Pancreas (tissue), 10 donors: ENCODE measurements at regions not wholly inside any gene's neighbourhood (a gene's known extent, or its start where the extent isn't known, plus 50 kb on each side); places are given as distances from the start of the nearest gene placed in this dataset.

ENCODE experiments used
- ATAC-seq, 4 donors: fragments of 200-7000 bp; cut with Tn5 transposase; one replicate each; pipeline versions ENCODE4 v1.8.0 to v1.9.1; 2020; ENCODE audit warnings: mild to moderate bottlenecking in 4 of 4, moderate library complexity in 4 of 4
- DNase-seq, 6 donors: peaks; one replicate each; pipeline ENCODE4 v3.0.0-alpha.2; 2020
- FAIRE-seq: peaks from 2 replicates; lab custom pipeline; 2012; peaks lifted over from hg19 to GRCh38; lab: Jason Lieb, UNC
- H3K27ac ChIP-seq, 4 donors: fragments of 200-600 bp; sonication (generic); 1 replicate in 3 of 4; 2 replicates in 1 of 4; pipeline versions ENCODE4 v1.5.0 to v1.8.0; 2020
- H3K27me3 ChIP-seq, 4 donors: fragments of 200-600 bp; one replicate each; pipeline ENCODE4 v1.8.0; 2021
- H3K36me3 ChIP-seq, 3 donors: fragments of 200-600 bp; sonication (generic) in 1 of 3; one replicate each; pipeline versions ENCODE4 v1.5.0 to v1.8.0; 2020 to 2021
- H3K4me1 ChIP-seq, 3 donors: fragments of 200-600 bp; one replicate each; pipeline ENCODE4 v1.8.0; 2021
- H3K4me3 ChIP-seq, 4 donors: fragments of 200-600 bp; sonication (generic) in 2 of 4; one replicate each; pipeline versions ENCODE4 v1.5.0 to v1.8.0; 2020 to 2021
- H3K9me3 ChIP-seq, 4 donors: fragments of 200-600 bp; one replicate each; pipeline ENCODE4 v1.8.0; 2021
- WGBS, 2 donors: extraction: QIAGEN DNeasy Blood & Tissue Kit; methylation state at CpG; one replicate each; pipeline ENCODE4 v1.1.7; 2013; 5-methylcytosine and 5-hydroxymethylcytosine counted together
- intact Hi-C, 3 donors: fragments of 100-400 bp; cut with DNase I; formaldehyde crosslinking; loops; one replicate each; pipeline versions ENCODE4 v1.11.1 to v1.14.2; 2022
- TF ChIP-seq, protein P1 (sequence below), 4 donors: fragments of 200-600 bp; sonication (generic) in 3 of 4; IDR thresholded peaks; one replicate each; pipeline versions ENCODE4 v1.5.0 to v1.8.0; 2021; ENCODE audit warnings: antibody characterized with exemption in 4 of 4
- donor health status: healthy with polysubstance abuse.
- donor health status: DM: no; HTN: no; CAD: no; lungs with moderate emphysema.
- donor health status: DM: no; HTN: no; CAD: no.
- donor health status: control.
- donor health status: control.
- donor health status: Bipolar disorder and iron deficiency.
- donor health status: DM: yes; HTN: yes; CAD: no.
- donor health status: DM: no; HTN: no; CAD: no.
- donor health status: DM: no; HTN: no; CAD: no.
- donor health status: DM: yes; HTN: yes; CAD: no.

DNA sequence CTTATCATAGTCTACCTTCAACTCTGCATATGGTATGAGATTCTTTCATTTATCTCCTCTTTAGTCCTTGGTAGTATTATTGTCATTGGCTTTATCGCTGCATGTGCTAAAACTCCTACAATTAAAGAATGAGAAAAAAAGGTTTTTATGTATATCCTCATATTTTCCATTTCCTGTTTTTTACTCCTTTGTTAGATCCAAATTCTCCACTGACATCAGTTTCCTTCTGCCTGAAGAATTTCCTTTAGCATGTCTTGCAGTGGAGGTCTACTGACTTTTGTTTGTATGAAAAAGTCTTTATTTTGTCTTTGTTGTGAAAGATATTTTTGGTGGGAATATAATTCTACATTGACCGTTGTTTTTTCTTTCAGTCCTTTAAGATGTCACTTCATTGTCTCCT is 81.0 kb upstream of the TNIK start:
- no peaks in the 10 kb centered on the region for H3K36me3 ChIP-seq
- no peak for ATAC-seq
- no peak for FAIRE-seq
- H3K27ac ChIP-seq, result no peak overlapping the region
- WGBS, 2 donors, result 90 to 97% methylated on average over 2 of the region's 2 CpGs
- intact Hi-C loops, result no loop called here
- no peak overlapping the region for H3K4me3 ChIP-seq
- DNase-seq, result no peak
- H3K4me1 ChIP-seq, result no peaks in the 10 kb centered on the region
- H3K9me3 ChIP-seq, result no peaks in the 10 kb centered on the region
- TF ChIP-seq, protein P1, sequence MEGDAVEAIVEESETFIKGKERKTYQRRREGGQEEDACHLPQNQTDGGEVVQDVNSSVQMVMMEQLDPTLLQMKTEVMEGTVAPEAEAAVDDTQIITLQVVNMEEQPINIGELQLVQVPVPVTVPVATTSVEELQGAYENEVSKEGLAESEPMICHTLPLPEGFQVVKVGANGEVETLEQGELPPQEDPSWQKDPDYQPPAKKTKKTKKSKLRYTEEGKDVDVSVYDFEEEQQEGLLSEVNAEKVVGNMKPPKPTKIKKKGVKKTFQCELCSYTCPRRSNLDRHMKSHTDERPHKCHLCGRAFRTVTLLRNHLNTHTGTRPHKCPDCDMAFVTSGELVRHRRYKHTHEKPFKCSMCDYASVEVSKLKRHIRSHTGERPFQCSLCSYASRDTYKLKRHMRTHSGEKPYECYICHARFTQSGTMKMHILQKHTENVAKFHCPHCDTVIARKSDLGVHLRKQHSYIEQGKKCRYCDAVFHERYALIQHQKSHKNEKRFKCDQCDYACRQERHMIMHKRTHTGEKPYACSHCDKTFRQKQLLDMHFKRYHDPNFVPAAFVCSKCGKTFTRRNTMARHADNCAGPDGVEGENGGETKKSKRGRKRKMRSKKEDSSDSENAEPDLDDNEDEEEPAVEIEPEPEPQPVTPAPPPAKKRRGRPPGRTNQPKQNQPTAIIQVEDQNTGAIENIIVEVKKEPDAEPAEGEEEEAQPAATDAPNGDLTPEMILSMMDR (IDR thresholded peaks at IDR 0.05), result no peak
- H3K27me3 ChIP-seq, result no peaks in the 10 kb centered on the region

- Histone ChIP-seq H3K4me3 (no peak overlapping the region), H3K36me3 (no peaks in the 10 kb centered on the region), H3K27me3 (no peaks in the 10 kb centered on the region), H3K9me3 (no peaks in the 10 kb centered on the region), H3K27ac (no peak overlapping the region), H3K4me1 (no peaks in the 10 kb centered on the region)
- no peak for FAIRE-seq
- no peak for ATAC-seq
- TF ChIP-seq, protein P1 (IDR thresholded peaks at IDR 0.05), result no peak
- intact Hi-C loops, result no loop called here
- no peak for DNase-seq
- 83 to 85% methylated on average over 2 of the region's 2 CpGs for WGBS, 2 donors
Measured at GRCh38 chr3:171535799-171536198, 75.6 kb upstream of the TNIK start.

DNA sequence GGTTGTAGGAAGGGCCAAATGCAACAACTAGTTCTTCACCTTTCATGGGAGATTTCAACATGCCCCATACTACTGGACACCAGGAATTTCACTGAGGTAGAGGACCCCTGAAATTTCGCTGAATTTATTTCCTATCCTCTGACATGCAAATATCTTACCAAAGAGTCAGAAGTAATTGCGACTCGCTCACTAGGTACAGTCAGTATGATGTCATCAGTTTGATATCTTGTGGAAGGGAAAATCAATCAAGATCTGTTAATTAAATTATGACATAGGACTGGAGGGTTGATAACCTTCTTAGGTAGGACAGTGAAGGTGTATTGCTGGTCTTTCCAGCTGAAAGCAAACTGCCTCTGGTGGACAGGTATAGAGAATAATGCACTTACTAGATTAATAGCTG is 74.9 kb upstream of the TNIK start:
- no peaks in the 10 kb centered on the region for H3K9me3 ChIP-seq
- no peak overlapping the region for H3K27ac ChIP-seq
- no peaks in the 10 kb centered on the region for H3K4me1 ChIP-seq
- no peak overlapping the region for H3K4me3 ChIP-seq
- TF ChIP-seq, protein P1 (IDR thresholded peaks at IDR 0.05), result no peak
- ATAC-seq, result no peak
- intact Hi-C loops, result no loop called here
- DNase-seq, result no peak
- WGBS, 2 donors, result 91 to 97% methylated on average over 3 of the region's 3 CpGs
- H3K36me3 ChIP-seq, result no peaks in the 10 kb centered on the region
- FAIRE-seq, result no peak
- no peaks in the 10 kb centered on the region for H3K27me3 ChIP-seq

DNA sequence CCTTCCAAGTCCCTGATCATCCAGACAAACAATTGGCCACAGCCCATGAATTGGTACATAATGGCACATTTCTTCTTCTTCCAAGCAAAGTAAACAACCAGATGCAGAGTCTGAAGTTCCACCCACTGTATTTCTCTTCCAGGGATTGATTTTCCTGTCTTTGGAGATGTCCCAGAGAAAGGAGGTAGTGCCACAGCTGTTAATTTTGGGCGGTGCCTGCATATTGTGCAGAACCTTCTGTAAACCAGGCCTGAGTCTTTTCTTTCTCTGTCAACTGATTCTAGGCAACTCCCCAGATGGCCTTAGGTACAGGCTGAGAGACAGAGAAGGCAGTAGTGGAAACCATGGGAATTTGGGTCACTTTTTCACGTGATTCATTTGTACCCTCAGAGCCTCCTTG is 73.5 kb upstream of the TNIK start:
- no peak for FAIRE-seq
- Histone ChIP-seq H3K27me3 (no peaks in the 10 kb centered on the region), H3K36me3 (no peaks in the 10 kb centered on the region), H3K27ac (no peak overlapping the region), H3K9me3 (no peaks in the 10 kb centered on the region), H3K4me3 (no peak overlapping the region), H3K4me1 (no peaks in the 10 kb centered on the region)
- DNase-seq, result no peak
- 81 to 89% methylated on average over 2 of the region's 2 CpGs for WGBS, 2 donors
- no peak for ATAC-seq
- intact Hi-C loops, result no loop called here
- TF ChIP-seq, protein P1 (IDR thresholded peaks at IDR 0.05), result no peak

DNA sequence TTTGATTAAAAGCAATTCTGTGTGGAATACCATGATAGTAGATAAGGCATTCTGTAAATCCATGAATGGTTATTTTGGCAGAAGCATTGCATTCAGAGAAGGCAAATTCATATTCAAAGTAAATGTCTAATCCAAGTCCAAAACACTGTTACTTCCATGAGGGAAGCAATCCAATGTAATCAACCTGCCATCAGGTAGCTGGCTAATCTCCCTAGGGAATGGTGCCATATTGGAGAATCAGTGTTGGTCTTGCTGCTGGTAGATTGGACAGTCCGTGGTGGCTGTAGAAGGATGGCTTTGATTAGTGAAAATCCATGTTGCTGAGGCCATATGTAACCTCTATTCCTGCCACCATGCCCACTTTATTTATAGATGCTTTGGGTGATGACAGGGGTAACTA is 72.1 kb upstream of the TNIK start:
- Histone ChIP-seq H3K27me3 (no peaks in the 10 kb centered on the region), H3K4me3 (no peak overlapping the region), H3K9me3 (no peaks in the 10 kb centered on the region), H3K36me3 (no peaks in the 10 kb centered on the region), H3K27ac (no peak overlapping the region), H3K4me1 (no peaks in the 10 kb centered on the region)
- intact Hi-C loops, result no loop called here
- no peak for FAIRE-seq
- ATAC-seq, result no peak
- TF ChIP-seq, protein P1 (IDR thresholded peaks at IDR 0.05), result no peak
- no peak for DNase-seq
- 27 to 68% methylated on average over 1 of the region's 1 CpG for WGBS, 2 donors
